Stimulated activated CD4-positive, alpha-beta T cell treated with anti-CD3 and anti-CD28 coated beads, Interleukin-2, amount 100 ng/mL, for 24 hours (primary cell): ENCODE measurements at regions not wholly inside any gene's neighbourhood (a gene's known extent, or its start where the extent isn't known, plus 50 kb on each side); places are given as distances from the start of the nearest gene placed in this dataset.

Experiments used
- DNase-seq, 2 donors: peaks; one replicate each; pipeline ENCODE4 v3.0.0-alpha.2; 2020

DNA sequence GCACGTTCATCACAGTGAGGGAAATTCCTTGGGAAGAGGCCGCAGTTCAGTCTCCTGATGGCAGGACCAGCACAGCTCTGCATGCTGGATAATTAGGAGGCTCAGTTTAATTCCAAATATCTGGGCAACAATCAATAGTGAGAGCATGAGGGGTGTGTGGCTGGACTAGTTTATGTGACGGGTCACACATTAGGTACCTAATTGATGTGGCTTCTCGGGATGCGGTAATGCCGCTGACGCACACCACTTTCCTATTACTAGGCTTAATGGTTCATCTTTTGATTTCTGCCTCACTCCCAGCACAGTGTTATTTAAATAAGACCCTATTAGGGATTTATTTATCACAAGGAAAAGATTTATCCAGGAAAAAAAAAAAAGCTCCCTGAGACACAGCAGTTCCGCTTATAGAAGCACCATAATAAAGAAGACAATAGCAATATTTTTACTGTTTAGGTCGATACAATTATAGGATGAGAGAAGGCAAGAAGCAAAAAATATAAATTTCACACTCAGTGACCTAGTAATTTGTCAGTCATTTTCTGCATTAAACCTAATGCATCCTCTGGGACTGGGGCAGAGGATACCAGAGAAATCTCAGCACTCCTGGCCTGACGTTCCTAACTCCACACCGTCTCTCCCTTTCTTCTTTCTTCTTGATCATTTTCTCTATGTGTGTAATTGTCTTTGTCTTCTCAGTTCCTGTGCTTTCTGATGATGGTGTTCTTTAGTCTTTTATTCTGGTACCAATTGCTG lies 264.7 kb upstream of the SLC14A2 start:
- no peak for DNase-seq

DNA sequence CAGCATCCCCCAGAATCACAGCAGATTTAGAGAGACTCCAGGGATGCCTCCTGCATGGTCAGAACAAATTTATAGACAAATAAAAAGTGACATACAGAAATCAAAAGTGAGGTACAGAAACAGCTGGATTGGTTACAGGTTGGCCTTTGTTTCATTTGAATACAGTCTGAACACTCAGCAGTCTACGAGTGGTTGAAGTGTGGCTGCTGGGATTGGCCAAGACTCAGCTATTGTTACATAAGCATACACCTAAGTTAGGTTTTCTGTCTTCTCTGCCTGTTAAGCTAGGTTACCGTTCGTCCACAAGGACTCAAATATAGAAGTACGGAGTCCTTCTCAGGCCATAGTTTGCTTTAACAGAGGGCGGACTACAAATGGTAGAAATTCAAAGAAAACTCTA lies 262.4 kb upstream of the SLC14A2 start:
- no peak for DNase-seq

DNA sequence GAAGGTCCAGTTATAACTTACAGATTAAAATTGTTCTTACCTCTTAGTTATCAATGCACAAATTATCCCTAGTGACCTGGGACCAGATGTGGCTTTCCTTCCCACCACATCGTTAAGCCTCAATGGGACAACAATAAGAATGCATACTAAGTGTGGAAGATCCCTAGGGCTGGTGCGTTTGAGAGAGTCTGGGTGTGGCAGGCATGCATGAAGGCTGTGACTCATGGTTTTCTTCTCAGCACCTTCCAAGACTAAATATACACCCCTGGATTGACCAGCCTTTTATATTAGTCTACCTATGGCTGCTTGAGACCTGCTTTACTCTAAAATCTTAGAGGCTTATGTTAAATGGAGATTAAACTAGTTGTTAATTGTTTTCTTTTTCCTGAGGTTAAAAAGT lies 261.7 kb upstream of the SLC14A2 start:
- no peak for DNase-seq

DNA sequence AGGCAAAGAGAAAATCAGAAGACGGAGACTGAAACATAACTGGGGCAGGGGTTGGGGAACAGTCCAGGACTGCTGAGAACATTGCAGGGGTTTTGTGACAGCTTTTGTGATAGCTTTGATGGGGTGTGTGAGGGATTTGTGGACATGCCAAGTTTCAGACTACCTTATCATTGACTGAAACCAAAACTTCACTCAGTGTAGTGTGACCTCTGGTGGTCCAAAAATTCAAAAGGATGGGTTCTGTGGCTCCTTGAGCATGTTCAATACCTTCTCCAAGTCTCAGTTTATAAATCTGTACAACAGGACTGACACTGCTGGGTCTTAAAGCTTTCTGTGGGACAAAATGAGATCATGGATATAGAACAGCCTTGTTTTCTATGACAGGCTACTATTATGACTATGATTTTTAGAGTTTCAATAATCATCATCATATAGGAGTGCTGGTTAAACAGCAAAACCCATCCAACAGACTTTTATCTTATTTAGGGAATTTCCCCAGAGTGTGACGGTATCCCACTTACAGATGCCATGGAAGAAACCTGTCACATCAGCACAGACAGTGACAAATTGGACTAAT lies 259.2 kb upstream of the SLC14A2 start:
- no peak for DNase-seq

DNA sequence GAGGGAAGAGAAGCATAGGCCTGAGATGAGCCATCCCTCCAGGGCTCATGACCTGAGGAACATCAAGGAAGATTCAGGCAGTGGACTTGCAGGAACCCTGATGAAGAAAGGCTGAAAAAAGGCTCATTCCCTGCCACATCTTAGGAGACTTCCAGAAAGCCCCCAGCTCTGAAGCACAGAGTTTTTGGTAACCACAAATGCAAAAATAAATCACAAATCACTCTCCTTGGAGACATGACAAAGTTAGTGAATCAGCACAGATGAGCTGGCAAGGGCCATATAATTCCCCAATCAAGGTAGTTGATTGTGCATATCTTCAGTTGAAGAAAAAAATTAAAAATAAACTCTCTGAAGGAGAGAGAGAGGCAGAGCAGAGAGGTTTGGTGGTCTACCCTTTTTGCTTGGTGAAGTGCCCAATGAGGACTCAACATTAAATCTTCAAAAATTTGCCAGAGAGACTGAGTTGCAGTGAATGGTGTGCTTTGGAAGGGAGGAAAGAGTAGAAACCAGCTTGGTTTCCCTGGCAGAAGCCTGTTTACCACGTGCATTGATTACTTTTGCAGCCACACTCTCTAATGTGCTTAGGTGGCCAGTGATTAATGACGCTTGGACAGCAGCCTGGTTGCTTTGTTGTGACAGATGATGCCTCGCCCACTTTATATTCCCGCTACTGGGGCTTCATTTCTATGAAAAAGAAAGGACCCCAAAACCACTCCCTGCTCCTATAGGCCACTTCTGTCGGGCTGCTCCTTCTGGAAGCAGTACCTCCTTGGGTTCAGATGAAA lies 257.4 kb upstream of the SLC14A2 start:
- no peak for DNase-seq

DNA sequence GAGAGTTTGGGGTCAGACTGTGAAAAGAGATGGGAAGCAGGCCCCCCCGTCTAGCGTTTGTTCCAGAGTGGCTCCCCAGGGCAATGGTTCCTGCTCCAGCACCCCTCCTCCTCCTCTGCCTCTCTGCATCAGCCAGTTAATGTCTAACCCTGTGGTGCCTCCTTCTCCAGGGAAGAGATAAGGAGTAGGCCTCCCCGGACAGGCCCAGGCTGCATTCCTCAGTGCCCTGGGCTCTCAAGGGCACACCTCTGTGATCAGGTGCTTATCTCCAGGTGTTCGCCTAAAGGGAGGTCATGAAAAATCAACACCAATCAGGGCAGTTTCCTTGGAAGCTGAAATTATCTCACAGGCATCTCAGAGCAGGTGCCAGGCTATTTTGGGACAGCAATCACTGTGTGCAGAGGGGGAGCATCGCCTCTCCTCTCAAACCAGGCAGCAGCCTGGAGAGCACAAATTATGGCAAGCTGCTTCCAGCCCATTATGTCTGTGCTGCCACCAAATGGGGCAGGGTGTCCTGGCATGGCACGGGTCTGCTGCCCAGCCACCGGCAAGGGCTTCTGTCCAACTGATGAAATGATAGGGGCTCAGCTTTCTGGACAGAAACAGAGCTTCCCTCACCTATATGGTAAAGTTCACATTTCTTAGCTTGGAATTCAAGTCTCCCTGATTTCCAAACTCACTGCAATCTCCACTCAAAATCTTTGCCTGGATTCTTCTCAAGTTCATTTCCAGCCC lies 255.8 kb upstream of the SLC14A2 start:
- no peak for DNase-seq

DNA sequence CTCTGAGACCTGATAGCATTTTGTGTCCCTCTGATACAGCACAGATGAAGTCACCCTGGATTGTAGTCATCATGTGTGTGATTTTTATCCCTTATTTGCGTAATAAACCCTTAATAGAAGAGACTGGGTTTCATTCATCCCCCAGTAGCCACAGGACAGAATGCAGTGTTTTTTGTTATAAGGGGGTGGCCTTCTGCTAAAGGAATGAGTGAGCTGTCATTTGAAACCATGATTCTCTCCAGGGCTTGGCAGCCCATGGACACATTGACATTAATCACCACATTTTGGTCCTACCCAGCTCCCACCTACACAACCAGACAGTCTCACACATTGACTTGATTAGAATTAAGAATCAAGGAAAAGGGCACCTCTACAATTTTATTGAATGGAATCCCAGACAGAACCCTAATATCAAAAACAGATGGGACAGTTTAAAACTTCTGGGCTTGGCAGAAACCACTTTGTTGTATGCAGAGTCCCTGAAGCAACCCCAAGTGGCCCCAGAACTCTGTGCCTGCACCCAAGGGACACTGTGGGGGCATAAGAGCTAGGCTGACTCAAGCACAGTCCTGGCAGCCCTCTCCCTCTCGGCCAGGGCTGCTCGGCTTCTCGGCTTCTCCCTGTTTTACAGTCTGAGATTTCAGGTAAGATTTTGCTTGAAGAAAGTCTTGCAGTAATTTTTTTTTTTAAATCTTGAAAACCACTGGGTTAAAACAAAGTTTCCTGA lies 254.0 kb upstream of the SLC14A2 start:
- no peak for DNase-seq

DNA sequence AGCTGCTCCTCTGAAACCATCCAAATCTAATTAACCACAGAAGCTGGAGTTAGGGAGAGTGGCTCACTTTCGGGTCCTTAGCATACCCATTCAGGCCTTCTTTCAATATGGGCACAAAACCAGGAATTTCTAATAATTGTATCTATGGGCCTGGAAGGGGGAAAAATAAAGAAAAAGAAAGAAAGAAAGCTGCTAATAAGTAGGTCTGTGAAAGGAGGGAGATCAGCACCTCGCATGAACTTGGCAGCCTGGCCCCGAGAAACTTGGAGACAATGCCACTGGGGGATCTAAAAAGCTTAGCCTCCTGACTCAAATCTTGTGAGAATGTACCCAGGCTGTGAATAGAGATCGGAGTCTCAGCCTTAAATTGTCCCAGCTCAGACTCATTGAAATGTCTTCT lies 252.1 kb upstream of the SLC14A2 start:
- no peak for DNase-seq

DNA sequence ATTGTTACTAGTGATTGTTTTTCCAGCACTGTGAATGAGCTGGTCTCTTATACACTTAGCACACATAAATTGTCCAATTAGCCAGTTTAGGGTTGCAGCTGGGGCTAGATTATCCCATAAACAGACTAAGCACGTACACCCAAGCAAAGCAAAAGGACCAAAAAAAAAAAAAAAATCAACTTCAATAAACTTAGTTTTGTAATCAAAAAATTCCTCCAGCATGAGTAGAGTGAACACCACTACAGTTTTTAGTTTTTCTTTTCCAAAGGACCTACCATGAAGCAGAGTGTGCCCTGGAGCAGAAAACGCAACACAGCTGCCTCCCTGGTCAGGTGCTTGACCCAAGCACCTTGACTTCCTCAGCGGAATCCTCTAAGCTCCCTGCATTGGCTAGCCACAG lies 249.4 kb upstream of the SLC14A2 start:
- DNase-seq, result no peak

DNA sequence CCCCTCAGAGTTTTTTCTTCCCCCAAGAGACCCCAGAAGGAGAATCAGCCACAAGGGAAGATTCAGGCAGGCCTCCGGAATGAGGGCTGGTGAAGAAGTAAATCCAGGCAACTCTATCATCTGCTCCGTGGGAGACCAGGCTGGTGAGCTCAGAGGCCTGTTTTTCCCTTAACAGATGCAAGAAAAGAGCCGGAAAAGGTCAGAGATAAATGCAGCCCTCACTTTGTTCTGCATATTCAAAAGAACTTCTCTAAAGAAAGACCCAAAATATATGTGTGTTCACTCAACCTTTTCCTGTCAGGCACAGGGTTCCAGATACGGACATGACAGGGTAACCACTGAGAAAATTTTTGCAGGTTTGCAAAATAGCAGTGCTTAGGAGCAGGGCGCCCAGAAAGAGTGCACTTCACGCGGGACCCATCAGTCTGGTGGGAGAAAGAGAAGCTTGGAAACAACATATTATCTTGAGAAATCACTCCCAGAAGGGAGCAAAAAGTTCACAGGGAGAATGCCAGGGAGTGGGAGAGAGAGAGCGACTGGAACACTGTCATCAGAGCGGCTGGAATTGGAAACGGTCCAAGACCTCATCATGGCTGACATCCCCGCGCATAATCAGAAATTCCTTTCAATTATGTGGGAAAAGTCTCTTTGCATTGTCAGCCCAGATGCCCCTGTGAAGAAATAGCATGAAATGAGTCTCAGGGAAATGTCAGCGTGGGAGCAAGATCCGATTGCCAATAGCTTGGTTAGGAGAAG lies 244.8 kb upstream of the SLC14A2 start:
- DNase-seq, result no peak

DNA sequence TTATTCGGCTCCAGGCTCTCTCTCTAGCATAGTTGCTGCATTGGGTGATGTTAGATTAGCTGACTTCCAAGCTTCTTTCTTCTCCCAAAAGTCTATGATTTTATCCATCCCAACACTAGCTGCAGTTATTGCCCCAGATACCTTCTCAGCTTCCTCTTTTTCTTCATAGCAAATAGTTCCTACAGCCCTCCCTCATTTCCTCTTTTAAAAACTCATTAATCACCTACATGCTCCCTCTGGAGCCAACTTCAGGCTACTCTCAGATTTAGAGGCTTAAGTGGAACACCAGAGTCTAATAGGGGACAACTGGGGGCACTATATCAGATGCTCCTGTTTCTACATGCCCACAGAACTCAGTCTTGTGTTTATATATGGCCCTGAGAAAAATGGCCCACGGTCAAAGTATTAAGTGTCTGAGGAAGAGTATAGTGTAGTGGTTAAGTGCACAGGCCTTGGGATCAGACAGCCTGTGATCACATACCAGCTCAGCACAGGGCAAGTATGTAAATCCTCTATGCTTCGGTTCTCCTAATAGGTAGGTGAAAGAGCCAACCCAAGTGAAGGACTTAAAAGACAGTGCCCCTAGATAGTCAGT lies 241.9 kb upstream of the SLC14A2 start:
- no peak for DNase-seq

DNA sequence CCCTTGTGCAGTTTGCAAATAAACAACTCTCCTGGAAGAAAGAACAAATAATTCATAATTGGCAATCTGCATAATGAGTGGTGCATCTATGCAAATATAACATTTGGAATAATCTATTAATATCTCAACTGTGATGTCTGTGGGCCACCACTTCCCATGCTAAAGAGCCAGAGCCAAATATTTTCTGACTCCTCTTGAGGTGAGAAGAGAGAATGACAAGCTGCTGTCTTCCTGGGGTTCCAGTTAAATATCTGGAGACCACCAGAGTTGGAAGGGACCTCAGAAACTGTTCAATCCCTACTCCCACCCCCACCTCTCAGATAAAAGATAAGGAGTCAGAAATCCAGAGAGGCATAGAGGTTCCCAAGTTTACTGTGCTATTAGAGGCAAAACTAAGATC lies 241.0 kb upstream of the SLC14A2 start:
- no peak for DNase-seq

DNA sequence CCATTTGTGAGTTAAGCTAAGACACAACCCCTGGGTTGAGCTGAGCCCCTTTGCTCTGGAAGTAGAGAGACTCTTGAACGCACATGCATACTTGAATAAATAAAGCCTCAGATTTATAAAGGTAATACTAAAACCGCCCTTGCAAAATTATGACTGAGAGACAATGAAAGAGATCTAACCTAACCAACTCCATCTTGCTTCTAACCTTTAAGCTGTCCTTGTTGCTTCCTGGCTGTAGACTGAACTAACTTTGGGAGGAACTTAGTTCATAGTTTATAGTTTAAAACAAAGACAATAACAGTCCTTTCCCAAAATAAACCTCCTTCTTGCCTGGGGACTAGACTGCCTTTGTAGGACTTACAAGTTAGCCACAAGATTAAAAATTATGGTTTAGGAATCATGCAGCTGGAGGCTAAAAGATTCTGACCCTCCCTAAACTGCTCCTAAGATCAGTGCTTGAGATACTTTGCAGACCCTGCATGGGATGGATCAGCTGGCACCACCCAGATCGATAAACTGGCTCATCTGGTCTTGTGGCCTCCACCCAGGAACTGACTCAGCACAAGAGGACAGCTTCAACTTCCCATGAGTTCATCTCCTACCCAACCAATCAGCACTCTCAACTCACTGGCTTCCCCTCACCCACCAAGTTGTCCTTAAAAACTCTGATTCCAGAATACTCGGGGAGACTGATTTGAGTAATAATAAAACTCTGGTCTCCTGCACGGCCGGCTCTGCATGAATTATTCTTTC lies 240.2 kb upstream of the SLC14A2 start:
- no peak for DNase-seq

DNA sequence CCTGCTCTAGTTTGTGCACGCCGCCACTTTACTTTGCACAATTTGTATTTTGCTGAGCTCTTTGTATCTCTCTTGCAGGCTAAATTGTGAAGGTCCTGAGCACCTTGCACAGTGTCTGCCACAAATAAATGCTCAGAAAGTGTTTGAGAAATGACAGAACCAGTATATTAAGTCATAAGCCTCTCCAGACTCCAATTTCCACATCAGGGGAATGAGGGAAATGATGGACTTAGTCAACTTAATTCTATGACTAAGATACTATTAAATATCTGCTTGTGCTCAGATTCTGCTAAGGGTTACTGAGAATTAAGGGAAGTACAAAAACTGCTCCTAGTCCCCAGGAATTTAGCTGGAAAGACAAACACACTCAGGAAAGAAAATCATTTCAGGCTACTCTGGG lies 239.1 kb upstream of the SLC14A2 start:
- no peak for DNase-seq

DNA sequence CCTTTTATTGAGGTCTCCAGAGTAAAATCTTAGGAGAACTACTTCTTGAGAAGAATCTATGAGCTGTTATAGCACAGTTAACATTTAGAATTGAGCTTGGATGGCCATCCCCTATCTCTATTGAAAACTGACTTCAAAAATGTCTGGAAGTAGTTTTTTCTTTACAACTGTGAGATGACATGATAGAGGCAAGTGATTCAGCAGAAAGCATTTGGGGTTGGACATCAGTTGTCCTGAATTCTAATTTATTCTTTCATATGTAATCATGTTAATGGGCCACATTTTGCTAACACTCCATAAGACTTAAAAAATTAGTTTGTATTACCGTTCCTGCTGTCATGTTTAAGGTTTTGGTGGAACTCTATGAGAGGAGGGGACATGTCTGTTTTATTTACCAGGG lies 237.0 kb upstream of the SLC14A2 start:
- no peak for DNase-seq

DNA sequence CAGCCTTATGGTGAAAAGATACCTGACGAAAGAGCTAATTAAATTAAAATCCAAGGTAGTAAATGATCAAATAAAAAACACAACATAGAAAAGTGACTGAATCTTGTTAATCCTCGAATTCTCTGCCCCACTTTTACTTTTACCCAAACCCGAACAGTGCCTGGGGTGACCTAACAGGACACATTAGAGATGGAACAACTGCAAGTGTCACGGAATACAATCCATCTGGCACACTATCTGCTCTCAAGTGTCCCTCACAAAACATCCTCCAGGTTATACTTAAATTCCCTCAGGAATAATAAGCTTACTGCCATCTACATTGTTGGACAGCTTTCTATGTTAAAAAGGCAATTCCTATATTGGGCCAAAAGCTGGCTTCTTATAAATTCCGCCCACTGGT lies 236.3 kb upstream of the SLC14A2 start:
- no peak for DNase-seq

DNA sequence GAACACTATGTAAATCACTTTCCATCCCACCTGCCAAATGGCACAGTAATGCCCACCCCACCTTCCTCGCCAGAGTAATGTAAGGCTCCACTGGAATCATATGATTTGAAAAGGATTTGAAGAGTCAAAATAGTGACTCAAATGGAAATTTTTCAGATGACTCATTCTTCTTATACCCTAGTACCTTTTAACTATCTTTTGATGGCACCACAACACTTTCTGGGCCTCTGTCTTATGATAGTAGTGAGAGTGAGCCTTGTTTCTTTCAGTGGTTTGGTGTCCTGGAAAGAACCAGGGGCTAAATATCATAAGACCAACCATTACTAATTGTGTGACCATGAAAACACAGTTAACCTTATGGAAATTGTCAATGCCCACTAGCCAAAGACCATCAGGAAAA lies 235.4 kb upstream of the SLC14A2 start:
- DNase-seq, result no peak

DNA sequence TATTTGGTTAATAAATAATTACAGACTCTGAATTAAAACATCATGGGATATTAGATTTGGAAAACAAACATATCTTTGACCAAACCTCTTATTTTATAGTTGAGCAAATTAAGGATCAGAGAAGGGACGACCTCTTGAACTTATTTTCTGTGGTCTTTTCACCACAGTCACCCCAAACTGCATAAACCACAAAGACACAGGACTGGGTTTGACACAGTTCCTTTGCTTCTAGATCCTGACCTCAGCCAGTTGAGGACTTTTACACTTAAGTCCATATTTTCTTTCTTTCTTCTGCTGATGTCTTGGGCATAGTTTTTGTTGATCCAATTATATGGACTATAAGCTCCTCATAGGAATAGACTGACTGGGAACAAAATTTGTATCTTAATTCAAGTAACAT lies 234.0 kb upstream of the SLC14A2 start:
- DNase-seq, result no peak

DNA sequence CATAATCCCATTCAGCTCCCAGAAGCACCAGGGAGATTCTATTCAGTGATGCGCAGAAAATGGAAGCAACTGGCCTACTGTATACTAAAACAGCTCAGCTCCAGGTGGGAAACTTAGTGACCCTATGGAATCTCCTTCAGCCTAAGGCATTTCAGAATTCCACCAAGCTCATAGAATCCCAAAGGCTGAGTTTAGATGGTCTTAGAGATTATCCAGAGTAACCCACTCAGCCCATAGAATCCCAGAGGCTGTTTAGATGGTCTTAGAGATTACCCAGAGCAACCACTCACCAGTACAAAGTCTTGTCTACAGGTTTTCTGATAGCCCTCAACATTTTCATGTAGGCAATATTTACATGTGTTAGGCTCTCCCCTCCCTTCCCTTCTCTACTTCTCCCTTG lies 232.0 kb upstream of the SLC14A2 start:
- DNase-seq, result no peak

DNA sequence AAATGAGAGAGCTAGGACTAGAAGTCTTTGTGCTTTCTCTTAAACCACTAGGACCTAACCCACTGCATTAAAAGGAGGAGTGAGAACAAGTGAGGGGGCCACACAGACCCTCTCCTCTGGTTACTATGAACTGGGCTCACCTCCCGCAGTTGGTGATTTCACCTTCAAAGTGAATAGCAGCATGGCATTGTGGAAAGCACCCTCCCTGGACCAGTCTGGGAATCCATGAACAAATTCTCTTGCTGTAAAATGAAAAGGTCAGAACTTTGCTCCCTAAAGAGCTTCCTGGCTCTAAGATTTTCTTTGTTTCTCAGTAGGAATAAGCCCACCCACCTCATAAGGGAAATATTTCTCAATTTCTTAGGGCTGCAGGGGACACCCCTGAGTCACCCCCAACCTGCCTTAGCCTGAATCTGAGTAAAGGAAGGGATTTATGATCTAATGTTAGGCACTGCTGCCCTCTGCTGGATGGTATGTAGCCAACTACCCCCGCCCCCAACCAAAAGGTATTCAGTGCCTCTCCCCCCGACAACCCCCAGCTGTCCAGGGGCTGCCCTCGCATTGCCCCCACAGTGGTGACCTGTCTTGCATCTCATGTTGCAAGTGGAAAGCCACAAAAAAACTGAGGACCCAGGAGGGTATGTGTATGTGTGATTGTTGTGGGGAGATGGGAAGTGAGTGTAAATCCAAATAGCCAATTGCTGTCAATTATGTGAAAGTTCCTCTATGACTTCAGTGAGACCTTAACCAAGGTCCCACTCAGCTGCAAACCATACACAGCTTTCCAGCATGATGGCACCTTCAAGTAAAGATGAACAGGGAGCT lies 230.9 kb upstream of the SLC14A2 start:
- DNase-seq, result peak; percentile 43 to 48
